Lung (tissue), 11 donors: ENCODE measurements at regions not wholly inside any gene's neighbourhood (a gene's known extent, or its start where the extent isn't known, plus 50 kb on each side); places are given as distances from the start of the nearest gene placed in this dataset.

Source experiments
- ATAC-seq: fragments of 200-7000 bp; cut with Tn5 transposase; one replicate; pipeline ENCODE4 v1.9.1; 2020; ENCODE audit warnings: moderate number of reproducible peaks; ENCODE audit not compliant: insufficient read depth, low FRiP score
- DNase-seq, 3 donors: peaks; one replicate each; pipeline ENCODE4 v3.0.0-alpha.2; 2013 to 2017
- H3K27ac ChIP-seq, 2 donors: one replicate each; pipeline ENCODE4 v1.5.1; 2013; ENCODE audit warnings: mild to moderate bottlenecking in 2 of 2, moderate library complexity in 2 of 2, control low read depth in 1 of 2, inconsistent platforms in 1 of 2, low read depth in 1 of 2, low read length in 1 of 2
- H3K27me3 ChIP-seq, 3 donors: one replicate each; pipeline ENCODE4 v1.5.1; 2013; ENCODE audit warnings: low read length in 2 of 3; ENCODE audit not compliant: control insufficient read depth in 3 of 3, insufficient read depth in 3 of 3
- H3K36me3 ChIP-seq, 4 donors: one replicate each; pipeline ENCODE4 v1.5.1; 2013; ENCODE audit warnings: low read length in 4 of 4, mild to moderate bottlenecking in 1 of 4, moderate library complexity in 1 of 4; ENCODE audit not compliant: control insufficient read depth in 4 of 4, insufficient read depth in 4 of 4
- H3K4me1 ChIP-seq, 5 donors: one replicate each; pipeline ENCODE4 v1.5.1; 2013; ENCODE audit warnings: low read length in 5 of 5, mild to moderate bottlenecking in 2 of 5, moderate library complexity in 1 of 5; ENCODE audit not compliant: control insufficient read depth in 5 of 5, insufficient read depth in 5 of 5
- H3K4me3 ChIP-seq: one replicate; pipeline ENCODE4 v1.5.1; 2013; ENCODE audit warnings: mild to moderate bottlenecking, control low read depth, moderate library complexity
- H3K9ac ChIP-seq, 2 donors: one replicate each; pipeline ENCODE4 v1.5.1; 2013; ENCODE audit warnings: low read length in 2 of 2, control low read depth in 1 of 2; ENCODE audit not compliant: insufficient read depth in 1 of 2
- H3K9me3 ChIP-seq, 4 donors: one replicate each; pipeline ENCODE4 v1.5.1; 2013; ENCODE audit warnings: low read length in 3 of 4, mild to moderate bottlenecking in 1 of 4, moderate library complexity in 1 of 4; ENCODE audit not compliant: control insufficient read depth in 4 of 4, insufficient read depth in 3 of 4
- CTCF ChIP-seq: IDR thresholded peaks from 2 replicates; pipeline ENCODE4 v1.5.1; 2012; ENCODE audit warnings: mild to moderate bottlenecking; ENCODE audit errors: control extremely low read depth, extremely low read depth
- WGBS, 2 donors: extraction: QIAGEN DNeasy Blood & Tissue Kit; methylation state at CpG; one replicate each; pipeline ENCODE4 v1.1.7; 2013; 5-methylcytosine and 5-hydroxymethylcytosine counted together
- donor health status: control.
- donor health status: control.
- donor health status: Bipolar disorder and iron deficiency.
- donor health status: healthy.
- donor health status: DM: yes; HTN: yes; CAD: no.

- no peaks in the 10 kb centered on the region for H3K4me1 ChIP-seq
- no peak for TF ChIP-seq CTCF
- no peak overlapping the region for H3K27ac ChIP-seq
- no peaks in the 10 kb centered on the region for H3K27me3 ChIP-seq
- no peaks in the 10 kb centered on the region for H3K36me3 ChIP-seq
- H3K9ac ChIP-seq: no peak overlapping the region
- no peak overlapping the region for H3K4me3 ChIP-seq
- ATAC-seq (no peak), DNase-seq (no peak)
- H3K9me3 ChIP-seq: peaks cover 0 to 6% (median under 1%) of the 10 kb centered on the region in 4 donors
- 10 to 63% methylated on average over 1 of the region's 1 CpG for WGBS, 2 donors
Observed at GRCh38 chr3:83498361-83499016, 1460.3 kb upstream of the CADM2 start.

- peaks cover 0 to 9% (median 2%) of the 10 kb centered on the region in 4 donors for H3K9me3 ChIP-seq
- TF ChIP-seq CTCF: no peak
- DNase-seq (no peak), ATAC-seq (no peak)
- no peak overlapping the region for H3K27ac ChIP-seq
- no peak overlapping the region for H3K4me3 ChIP-seq
- 82 to 84% methylated on average over 7 of the region's 7 CpGs for WGBS, 2 donors
- H3K9ac ChIP-seq: no peak overlapping the region
- no peaks in the 10 kb centered on the region for H3K36me3 ChIP-seq
- H3K4me1 ChIP-seq: no peaks in the 10 kb centered on the region
- H3K27me3 ChIP-seq: no peaks in the 10 kb centered on the region
Observed at GRCh38 chr3:83500422-83500821, 1458.4 kb upstream of the CADM2 start.

- WGBS, 2 donors: 40 to 93% methylated on average over 2 of the region's 2 CpGs
- H3K27ac ChIP-seq: no peak overlapping the region
- ATAC-seq: no peak
- H3K9me3 ChIP-seq: peaks cover 0 to 9% (median 2%) of the 10 kb centered on the region in 4 donors
- DNase-seq: no peak
- H3K4me1 ChIP-seq: no peaks in the 10 kb centered on the region
- no peak overlapping the region for H3K4me3 ChIP-seq
- no peaks in the 10 kb centered on the region for H3K27me3 ChIP-seq
- TF ChIP-seq CTCF: no peak
- no peaks in the 10 kb centered on the region for H3K36me3 ChIP-seq
- no peak overlapping the region for H3K9ac ChIP-seq
Observed at GRCh38 chr3:83500931-83501330, 1457.9 kb upstream of the CADM2 start.

GRCh38 chr3:83513051-83513450 lies 1445.7 kb upstream of the CADM2 start:
- no peaks in the 10 kb centered on the region for H3K4me1 ChIP-seq
- no peaks in the 10 kb centered on the region for H3K9me3 ChIP-seq
- no peak for DNase-seq
- 21 to 60% methylated on average over 2 of the region's 2 CpGs for WGBS, 2 donors
- H3K9ac ChIP-seq: no peak overlapping the region
- H3K4me3 ChIP-seq: no peak overlapping the region
- no peak for TF ChIP-seq CTCF
- no peak overlapping the region for H3K27ac ChIP-seq
- H3K36me3 ChIP-seq: no peaks in the 10 kb centered on the region
- no peaks in the 10 kb centered on the region for H3K27me3 ChIP-seq
- ATAC-seq: no peak
